Gastrocnemius medialis (tissue), 4 donors: ENCODE measurements at regions not wholly inside any gene's neighbourhood (a gene's known extent, or its start where the extent isn't known, plus 50 kb on each side); places are given as distances from the start of the nearest gene placed in this dataset.

Source experiments
- CTCF ChIP-seq, 5 experiments: fragments of 450-650 bp in 3 of 5; fragments of 200-600 bp in 2 of 5; sonication (generic) in 2 of 5; IDR thresholded peaks in 4 of 5; conservative IDR thresholded peaks in 1 of 5; 1 replicate in 4 of 5; 2 replicates in 1 of 5; pipeline ENCODE4 v1.5.1; 2016 to 2019; ENCODE audit warnings: antibody characterized with exemption in 5 of 5, mild to moderate bottlenecking in 3 of 5, moderate library complexity in 3 of 5
- POLR2A ChIP-seq, 2 donors: fragments of 450-650 bp; IDR thresholded peaks; one replicate each; pipeline ENCODE4 v1.6.1; 2017; ENCODE audit warnings: antibody characterized with exemption in 2 of 2, mild to moderate bottlenecking in 2 of 2, moderate library complexity in 2 of 2

DNA sequence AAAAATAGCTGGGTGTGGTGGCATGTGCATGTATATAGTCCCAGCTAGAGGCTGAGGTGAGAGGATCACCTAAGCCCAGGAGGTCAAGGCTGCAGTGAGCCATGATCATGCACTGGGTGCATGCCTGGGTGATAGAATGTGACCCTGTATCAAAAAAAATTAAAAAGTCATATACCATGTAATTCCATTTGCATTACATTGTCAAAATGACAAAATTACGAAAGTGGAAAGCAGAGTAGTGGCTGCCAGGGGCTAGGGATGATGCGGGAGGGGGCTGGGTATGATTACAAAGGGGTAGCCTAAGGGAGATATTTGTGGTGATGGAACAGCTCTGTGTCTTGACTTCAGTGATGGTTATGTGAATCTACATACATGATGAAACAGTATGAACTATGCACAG is 97.8 kb downstream of the KDR start:
- TF ChIP-seq CTCF (IDR thresholded peaks at IDR 0.05 in 4 of 5, conservative IDR thresholded peaks at IDR 0.05 in 1 of 5) (no peak), POLR2A (IDR thresholded peaks at IDR 0.05) (no peak)
